ENCODE measurements at regions not wholly inside any gene's neighbourhood (a gene's known extent, or its start where the extent isn't known, plus 50 kb on each side); places are given as distances from the start of the nearest gene placed in this dataset.

- Histone ChIP-seq H3K9ac (no peak overlapping the region), H4K20me1 (ENCODE audit: low read depth) (no peaks in the 10 kb centered on the region), H3K27ac (no peak overlapping the region), H3K27me3 (no peaks in the 10 kb centered on the region), H3K4me2 (no peak overlapping the region), H3K4me1 (no peaks in the 10 kb centered on the region), H2AFZ (replicated peaks) (no peak overlapping the region), H3K4me3 (no peak overlapping the region), H3K36me3 (no peaks in the 10 kb centered on the region), H3K79me2 (ENCODE audit: low read depth) (no peaks in the 10 kb centered on the region), H3F3A (ENCODE audit: low read depth) (no peaks in the 10 kb centered on the region), H3K9me3 (ENCODE audit: low read depth) (no peaks in the 10 kb centered on the region)
- Mint-ChIP-seq H3K9me3 (peaks cover 2% of the 10 kb centered on the region), H3K27ac (no peak overlapping the region), H3K27me3 (ENCODE audit: insufficient read depth, low read depth) (peaks cover 3% of the 10 kb centered on the region), H3K4me1 (peaks cover 13% of the 10 kb centered on the region), H3K36me3 (peaks cover 1% of the 10 kb centered on the region), H3K4me3 (no peak overlapping the region)
- DNase-seq (ENCODE audit: low spot score): no peak
- TF ChIP-seq CTCF (IDR thresholded peaks at IDR 0.05) (no peak), EZH2phosphoT487 (IDR thresholded peaks at IDR 0.05) (no peak), EZH2 (IDR thresholded peaks at IDR 0.05) (no peak)
Measured at GRCh38 chr2:2890246-2890645, 487.4 kb downstream of the EIPR1 start.

DNA sequence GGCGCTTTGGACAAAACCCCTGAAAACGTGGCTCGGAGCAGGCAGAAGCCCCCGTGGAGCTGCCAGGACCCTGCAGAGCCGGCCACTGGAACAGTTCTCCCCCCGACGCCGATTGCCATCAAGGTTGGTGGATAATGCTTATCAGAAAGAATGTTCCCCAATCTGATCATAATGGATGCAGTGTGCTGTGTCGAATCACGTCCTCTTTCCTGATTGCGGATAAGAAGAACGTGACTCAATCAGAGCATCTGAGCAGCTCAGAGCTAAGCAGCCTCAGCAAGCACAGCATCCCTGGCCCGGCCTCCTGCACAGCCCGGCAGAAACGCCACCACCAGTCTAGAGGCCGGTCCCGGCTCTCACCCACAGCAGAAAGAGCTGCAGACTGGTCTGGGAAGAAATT, 488.0 kb downstream of the EIPR1 start:
- Mint-ChIP-seq H3K27ac (no peak overlapping the region), H3K27me3 (ENCODE audit: insufficient read depth, low read depth) (peaks cover 3% of the 10 kb centered on the region), H3K4me1 (peaks cover 13% of the 10 kb centered on the region), H3K4me3 (no peak overlapping the region), H3K36me3 (peaks cover 1% of the 10 kb centered on the region), H3K9me3 (peaks cover 4% of the 10 kb centered on the region)
- H4K20me1 ChIP-seq (ENCODE audit: low read depth): no peaks in the 10 kb centered on the region
- no peak overlapping the region for H3K4me2 ChIP-seq
- H3K9me3 ChIP-seq (ENCODE audit: low read depth): no peaks in the 10 kb centered on the region
- H3F3A ChIP-seq (ENCODE audit: low read depth): no peaks in the 10 kb centered on the region
- no peak overlapping the region for H3K27ac ChIP-seq
- no peak overlapping the region for H3K9ac ChIP-seq
- H2AFZ ChIP-seq (replicated peaks): no peak overlapping the region
- no peaks in the 10 kb centered on the region for H3K79me2 ChIP-seq (ENCODE audit: low read depth)
- TF ChIP-seq CTCF (IDR thresholded peaks at IDR 0.05): no peak
- TF ChIP-seq EZH2phosphoT487 (IDR thresholded peaks at IDR 0.05): no peak
- TF ChIP-seq EZH2 (IDR thresholded peaks at IDR 0.05): no peak
- no peak overlapping the region for H3K4me3 ChIP-seq
- no peaks in the 10 kb centered on the region for H3K4me1 ChIP-seq
- no peak for DNase-seq (ENCODE audit: low spot score)
- no peaks in the 10 kb centered on the region for H3K27me3 ChIP-seq
- no peaks in the 10 kb centered on the region for H3K36me3 ChIP-seq

GRCh38 chr2:2889141-2889540, 488.5 kb downstream of the EIPR1 start:
- Histone ChIP-seq H3K27ac (no peak overlapping the region), H3K4me3 (no peak overlapping the region), H3K36me3 (no peaks in the 10 kb centered on the region), H4K20me1 (ENCODE audit: low read depth) (no peaks in the 10 kb centered on the region), H3K4me2 (no peak overlapping the region), H3K9ac (no peak overlapping the region), H3K9me3 (ENCODE audit: low read depth) (no peaks in the 10 kb centered on the region), H2AFZ (replicated peaks) (no peak overlapping the region), H3F3A (ENCODE audit: low read depth) (no peaks in the 10 kb centered on the region), H3K4me1 (no peaks in the 10 kb centered on the region), H3K79me2 (ENCODE audit: low read depth) (no peaks in the 10 kb centered on the region), H3K27me3 (no peaks in the 10 kb centered on the region)
- peaks cover 5% of the 10 kb centered on the region for H3K9me3 Mint-ChIP-seq
- peaks cover 13% of the 10 kb centered on the region for H3K4me1 Mint-ChIP-seq
- DNase-seq (ENCODE audit: low spot score): no peak
- H3K36me3 Mint-ChIP-seq: peaks cover 1% of the 10 kb centered on the region
- H3K27ac Mint-ChIP-seq: no peak overlapping the region
- H3K4me3 Mint-ChIP-seq: no peak overlapping the region
- TF ChIP-seq EZH2phosphoT487 (IDR thresholded peaks at IDR 0.05) (no peak), EZH2 (IDR thresholded peaks at IDR 0.05) (no peak), CTCF (IDR thresholded peaks at IDR 0.05) (no peak)
- H3K27me3 Mint-ChIP-seq (ENCODE audit: insufficient read depth, low read depth): peaks cover 3% of the 10 kb centered on the region
